Chondrocyte (in vitro differentiated cells): ENCODE measurements at regions not wholly inside any gene's neighbourhood (a gene's known extent, or its start where the extent isn't known, plus 50 kb on each side); places are given as distances from the start of the nearest gene placed in this dataset.

ENCODE experiments used
- DNase-seq: peaks from one replicate; pipeline ENCODE4 v3.0.0; 2021; ENCODE audit warnings: mixed read lengths, low spot score
- H3K27ac Mint-ChIP-seq: one replicate; pipeline ENCODE4 v1.8.0; 2021; ENCODE audit warnings: mild to moderate bottlenecking, moderate library complexity, mixed read lengths; ENCODE audit not compliant: unreplicated experiment
- H3K27me3 Mint-ChIP-seq: 2 replicates; pipeline ENCODE4 v1.8.0; 2021; ENCODE audit warnings: low read depth, mixed read lengths
- H3K36me3 Mint-ChIP-seq: 2 replicates; pipeline ENCODE4 v1.8.0; 2021; ENCODE audit warnings: low read depth, mixed read lengths
- H3K4me1 Mint-ChIP-seq: 2 replicates; pipeline ENCODE4 v1.8.0; 2021; ENCODE audit warnings: low read depth, mild to moderate bottlenecking, mixed read lengths
- H3K4me3 Mint-ChIP-seq: one replicate; pipeline ENCODE4 v1.8.0; 2021; ENCODE audit warnings: mild to moderate bottlenecking, moderate library complexity, mixed read lengths; ENCODE audit not compliant: unreplicated experiment
- H3K9me3 Mint-ChIP-seq: 2 replicates; pipeline ENCODE4 v1.8.0; 2021; ENCODE audit warnings: low read depth, mixed read lengths
- CTCF ChIP-seq: fragments of 200-600 bp; sonication (generic); IDR thresholded peaks from 2 replicates; pipeline ENCODE4 v1.5.0; 2021; ENCODE audit warnings: antibody characterized with exemption, mild to moderate bottlenecking, moderate library complexity

- DNase-seq, result no peak
- peaks cover 4% of the 10 kb centered on the region for H3K4me1 Mint-ChIP-seq
- no peak overlapping the region for H3K27ac Mint-ChIP-seq
- H3K9me3 Mint-ChIP-seq, result peaks cover 2% of the 10 kb centered on the region
- no peak for TF ChIP-seq CTCF
- H3K27me3 Mint-ChIP-seq, result no peaks in the 10 kb centered on the region
- H3K4me3 Mint-ChIP-seq, result no peak overlapping the region
- H3K36me3 Mint-ChIP-seq, result peaks cover 2% of the 10 kb centered on the region
Measured at GRCh38 chr5:67467110-67467509, 270.5 kb upstream of the CD180 start.

GRCh38 chr5:67465537-67466207 is 269.1 kb upstream of the CD180 start:
- no peak for TF ChIP-seq CTCF
- DNase-seq, result no peak

GRCh38 chr5:67462147-67462546 is 265.5 kb upstream of the CD180 start:
- DNase-seq, result no peak
- H3K36me3 Mint-ChIP-seq, result no peaks in the 10 kb centered on the region
- H3K4me3 Mint-ChIP-seq, result no peak overlapping the region
- no peak overlapping the region for H3K27ac Mint-ChIP-seq
- TF ChIP-seq CTCF, result no peak
- H3K9me3 Mint-ChIP-seq, result no peaks in the 10 kb centered on the region
- peaks cover 4% of the 10 kb centered on the region for H3K4me1 Mint-ChIP-seq
- H3K27me3 Mint-ChIP-seq, result no peaks in the 10 kb centered on the region

More at GRCh38 chr5:67465537-67466207, 269.1 kb upstream of the CD180 start:
- H3K36me3 Mint-ChIP-seq, result peaks cover 2% of the 10 kb centered on the region
- no peak overlapping the region for H3K27ac Mint-ChIP-seq
- no peaks in the 10 kb centered on the region for H3K27me3 Mint-ChIP-seq
- peaks cover 4% of the 10 kb centered on the region for H3K4me1 Mint-ChIP-seq
- H3K9me3 Mint-ChIP-seq, result no peaks in the 10 kb centered on the region
- H3K4me3 Mint-ChIP-seq, result no peak overlapping the region

- Mint-ChIP-seq H3K36me3 (no peaks in the 10 kb centered on the region), H3K4me1 (no peaks in the 10 kb centered on the region), H3K9me3 (no peaks in the 10 kb centered on the region), H3K27ac (no peak overlapping the region), H3K4me3 (no peak overlapping the region), H3K27me3 (no peaks in the 10 kb centered on the region)
- no peak for TF ChIP-seq CTCF
- DNase-seq, result no peak
Measured at GRCh38 chr5:67459253-67459652, 262.7 kb upstream of the CD180 start.

- no peak overlapping the region for H3K27ac Mint-ChIP-seq
- no peaks in the 10 kb centered on the region for H3K36me3 Mint-ChIP-seq
- no peaks in the 10 kb centered on the region for H3K27me3 Mint-ChIP-seq
- H3K4me1 Mint-ChIP-seq, result peaks cover 10% of the 10 kb centered on the region
- no peak overlapping the region for H3K4me3 Mint-ChIP-seq
- no peak for DNase-seq
- H3K9me3 Mint-ChIP-seq, result no peaks in the 10 kb centered on the region
- TF ChIP-seq CTCF, result no peak
Measured at GRCh38 chr5:67455970-67456369, 259.4 kb upstream of the CD180 start.
